ENCODE measurements at regions not wholly inside any gene's neighbourhood (a gene's known extent, or its start where the extent isn't known, plus 50 kb on each side); places are given as distances from the start of the nearest gene placed in this dataset.

- POLR2A ChIA-PET: interaction anchor here (0.7 kb wide), 1 partner anchor 342 kb away, joined by 3 read pairs; no protein-coding TSS in a partner anchor
- no TSS peak for BruUV-seq (replicated peaks)
- H3K4me2 ChIP-seq (ENCODE audit: low read length): no peak overlapping the region
Measured at GRCh38 chr1:55311057-55311641, 96.0 kb upstream of the USP24 start.

DNA sequence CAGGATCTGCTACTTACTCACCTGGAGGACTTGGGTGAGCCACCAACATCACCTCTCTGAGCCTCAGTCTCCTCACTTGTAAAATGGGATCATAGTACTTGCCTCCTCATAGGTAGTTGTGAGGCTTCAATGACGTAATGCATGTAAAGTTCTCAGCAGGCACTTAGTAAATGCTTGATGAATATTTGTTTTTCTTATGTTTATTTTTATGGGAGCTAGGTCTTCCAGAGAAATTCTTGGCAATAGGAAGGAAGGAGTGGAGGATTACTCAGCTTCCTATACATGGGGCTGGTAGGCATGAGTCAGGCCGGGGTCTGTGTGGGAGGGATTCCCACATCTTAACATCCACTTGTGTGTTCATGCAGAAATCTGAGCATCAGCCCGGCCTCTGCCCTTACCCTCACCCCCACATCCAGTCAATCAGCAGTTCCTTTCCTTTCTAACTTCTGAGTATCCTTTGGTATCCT lies 95.4 kb upstream of the USP24 start:
- no peak for DNase-seq (ENCODE audit: low spot score)
- no peak overlapping the region for H3K27ac ChIP-seq (ENCODE audit: low read depth, low read length, poor library complexity, severe bottlenecking)
- no peak overlapping the region for H3K4me2 ChIP-seq (ENCODE audit: low read length)
- H2AFZ ChIP-seq (ENCODE audit: low read length): no peak overlapping the region
- no peaks in the 10 kb centered on the region for H4K20me1 ChIP-seq (ENCODE audit: insufficient read depth, low read length)
- no peaks in the 10 kb centered on the region for H3K4me1 ChIP-seq (ENCODE audit: insufficient read depth, low read length, poor library complexity, severe bottlenecking)
- H3K9me3 ChIP-seq (ENCODE audit: low read length): no peaks in the 10 kb centered on the region
- BruUV-seq (replicated peaks): no TSS peak
- TF ChIP-seq, protein P1, sequence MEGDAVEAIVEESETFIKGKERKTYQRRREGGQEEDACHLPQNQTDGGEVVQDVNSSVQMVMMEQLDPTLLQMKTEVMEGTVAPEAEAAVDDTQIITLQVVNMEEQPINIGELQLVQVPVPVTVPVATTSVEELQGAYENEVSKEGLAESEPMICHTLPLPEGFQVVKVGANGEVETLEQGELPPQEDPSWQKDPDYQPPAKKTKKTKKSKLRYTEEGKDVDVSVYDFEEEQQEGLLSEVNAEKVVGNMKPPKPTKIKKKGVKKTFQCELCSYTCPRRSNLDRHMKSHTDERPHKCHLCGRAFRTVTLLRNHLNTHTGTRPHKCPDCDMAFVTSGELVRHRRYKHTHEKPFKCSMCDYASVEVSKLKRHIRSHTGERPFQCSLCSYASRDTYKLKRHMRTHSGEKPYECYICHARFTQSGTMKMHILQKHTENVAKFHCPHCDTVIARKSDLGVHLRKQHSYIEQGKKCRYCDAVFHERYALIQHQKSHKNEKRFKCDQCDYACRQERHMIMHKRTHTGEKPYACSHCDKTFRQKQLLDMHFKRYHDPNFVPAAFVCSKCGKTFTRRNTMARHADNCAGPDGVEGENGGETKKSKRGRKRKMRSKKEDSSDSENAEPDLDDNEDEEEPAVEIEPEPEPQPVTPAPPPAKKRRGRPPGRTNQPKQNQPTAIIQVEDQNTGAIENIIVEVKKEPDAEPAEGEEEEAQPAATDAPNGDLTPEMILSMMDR (conservative IDR thresholded peaks at IDR 0.05; ENCODE audit: low read length): no peak
- TF ChIP-seq EZH2phosphoT487 (IDR thresholded peaks at IDR 0.05; ENCODE audit: borderline replicate concordance, low read depth, low read length): no peak
- CTCF ChIA-PET (ENCODE audit: unreplicated experiment): no interaction called here
- H3K36me3 ChIP-seq (ENCODE audit: insufficient read depth, low read length): no peaks in the 10 kb centered on the region
- POLR2A ChIA-PET: interaction anchor here (1.0 kb wide), 1 partner anchor 15 kb away, joined by 3 read pairs; no protein-coding TSS in a partner anchor
- no peaks in the 10 kb centered on the region for H3K9me2 ChIP-seq (ENCODE audit: insufficient read depth, low read length)
- H3K79me2 ChIP-seq (ENCODE audit: insufficient read depth, low read depth, low read length): no peaks in the 10 kb centered on the region
- intact Hi-C loops (cut with micrococcal nuclease; ENCODE audit: unreplicated experiment): no loop called here
- H3K4me3 ChIP-seq (ENCODE audit: low read depth, low read length, poor library complexity, severe bottlenecking): no peak overlapping the region

More at GRCh38 chr1:55311057-55311641, 96.0 kb upstream of the USP24 start:
- Histone ChIP-seq H3K9me2 (ENCODE audit: insufficient read depth, low read length) (no peaks in the 10 kb centered on the region), H3K27ac (ENCODE audit: low read depth, low read length, poor library complexity, severe bottlenecking) (no peak overlapping the region), H3K9me3 (ENCODE audit: low read length) (no peaks in the 10 kb centered on the region), H3K79me2 (ENCODE audit: insufficient read depth, low read depth, low read length) (no peaks in the 10 kb centered on the region), H2AFZ (ENCODE audit: low read length) (no peak overlapping the region), H3K36me3 (ENCODE audit: insufficient read depth, low read length) (no peaks in the 10 kb centered on the region), H3K4me3 (ENCODE audit: low read depth, low read length, poor library complexity, severe bottlenecking) (no peak overlapping the region), H4K20me1 (ENCODE audit: insufficient read depth, low read length) (no peaks in the 10 kb centered on the region), H3K4me1 (ENCODE audit: insufficient read depth, low read length, poor library complexity, severe bottlenecking) (no peaks in the 10 kb centered on the region)
- TF ChIP-seq, protein P1 (conservative IDR thresholded peaks at IDR 0.05; ENCODE audit: low read length): no peak
- no peak for TF ChIP-seq EZH2phosphoT487 (IDR thresholded peaks at IDR 0.05; ENCODE audit: borderline replicate concordance, low read depth, low read length)
- intact Hi-C loops (cut with micrococcal nuclease; ENCODE audit: unreplicated experiment): no loop called here
- no peak for DNase-seq (ENCODE audit: low spot score)
- CTCF ChIA-PET (ENCODE audit: unreplicated experiment): no interaction called here

- Histone ChIP-seq H4K20me1 (ENCODE audit: insufficient read depth, low read length) (no peaks in the 10 kb centered on the region), H3K36me3 (ENCODE audit: insufficient read depth, low read length) (no peaks in the 10 kb centered on the region), H3K27ac (ENCODE audit: low read depth, low read length, poor library complexity, severe bottlenecking) (no peak overlapping the region), H3K4me3 (ENCODE audit: low read depth, low read length, poor library complexity, severe bottlenecking) (no peak overlapping the region), H3K79me2 (ENCODE audit: insufficient read depth, low read depth, low read length) (no peaks in the 10 kb centered on the region), H3K4me2 (ENCODE audit: low read length) (no peak overlapping the region), H3K9me2 (ENCODE audit: insufficient read depth, low read length) (no peaks in the 10 kb centered on the region), H3K4me1 (ENCODE audit: insufficient read depth, low read length, poor library complexity, severe bottlenecking) (no peaks in the 10 kb centered on the region), H2AFZ (ENCODE audit: low read length) (no peak overlapping the region), H3K9me3 (ENCODE audit: low read length) (no peaks in the 10 kb centered on the region)
- intact Hi-C loops (cut with micrococcal nuclease; ENCODE audit: unreplicated experiment): no loop called here
- no peak for TF ChIP-seq EZH2phosphoT487 (IDR thresholded peaks at IDR 0.05; ENCODE audit: borderline replicate concordance, low read depth, low read length)
- TF ChIP-seq, protein P1 (conservative IDR thresholded peaks at IDR 0.05; ENCODE audit: low read length): no peak
- CTCF ChIA-PET (ENCODE audit: unreplicated experiment): no interaction called here
- POLR2A ChIA-PET: interaction anchor here (1.0 kb wide), 1 partner anchor 16 kb away, joined by 3 read pairs; no protein-coding TSS in a partner anchor
- no TSS peak for BruUV-seq (replicated peaks)
- DNase-seq (ENCODE audit: low spot score): no peak
Measured at GRCh38 chr1:55309786-55310504, 94.8 kb upstream of the USP24 start.
